CD8-positive, alpha-beta memory T cell (primary cell): ENCODE measurements at regions not wholly inside any gene's neighbourhood (a gene's known extent, or its start where the extent isn't known, plus 50 kb on each side); places are given as distances from the start of the nearest gene placed in this dataset.

Experiments used
- CTCF ChIA-PET: fragments of 350-600 bp; sonication (Branson Sonifier 250); formaldehyde crosslinking; loops from one replicate; lab custom pipeline; 2021; ENCODE audit warnings: antibody characterized with exemption; lab: Charles Lee
- POLR2A ChIA-PET: fragments of 350-600 bp; sonication (Branson Sonifier 250); formaldehyde crosslinking; loops from one replicate; lab custom pipeline; 2021; ENCODE audit warnings: antibody characterized with exemption; lab: Charles Lee
- DNase-seq, 5 donors: peaks; one replicate each; pipeline versions ENCODE4 v3.0.0 to v3.0.0-alpha.2; 2020 to 2022; ENCODE audit warnings: mixed read lengths in 1 of 5
- H3K27ac ChIP-seq: one replicate; pipeline ENCODE4 v1.7.0; 2013; ENCODE audit warnings: low read depth, mild to moderate bottlenecking, low read length, moderate library complexity
- H3K27me3 ChIP-seq: 2 replicates; pipeline ENCODE4 v1.7.0; 2013; ENCODE audit warnings: low read length, mild to moderate bottlenecking; ENCODE audit not compliant: insufficient read depth, poor library complexity, severe bottlenecking
- H3K36me3 ChIP-seq: 2 replicates; pipeline ENCODE4 v1.7.0; 2013; ENCODE audit warnings: mild to moderate bottlenecking, low read length, moderate library complexity; ENCODE audit not compliant: insufficient read depth
- H3K4me1 ChIP-seq: 2 replicates; pipeline ENCODE4 v1.7.0; 2013; ENCODE audit warnings: mild to moderate bottlenecking, low read length, moderate library complexity; ENCODE audit not compliant: insufficient read depth
- H3K4me3 ChIP-seq: 2 replicates; pipeline ENCODE4 v1.7.0; 2013; ENCODE audit warnings: mild to moderate bottlenecking, low read length
- H3K9me3 ChIP-seq: 2 replicates; pipeline ENCODE4 v1.7.0; 2013; ENCODE audit warnings: mild to moderate bottlenecking, low read length
- H3K27ac Mint-ChIP-seq, 8 donors: one replicate each; pipeline ENCODE4 v1.8.0; 2020 to 2021; ENCODE audit warnings: mixed read lengths in 8 of 8, mild to moderate bottlenecking in 6 of 8, inconsistent platforms in 3 of 8, moderate library complexity in 3 of 8
- H3K27me3 Mint-ChIP-seq, 2 donors: one replicate each; pipeline ENCODE4 v1.8.0; 2020 to 2021; ENCODE audit warnings: mixed read lengths in 2 of 2, mild to moderate bottlenecking in 1 of 2, moderate library complexity in 1 of 2
- H3K36me3 Mint-ChIP-seq, 3 donors: one replicate each; pipeline ENCODE4 v1.8.0; 2020 to 2021; ENCODE audit warnings: mixed read lengths in 3 of 3, inconsistent platforms in 1 of 3, mild to moderate bottlenecking in 1 of 3
- H3K4me1 Mint-ChIP-seq, 3 donors: one replicate each; pipeline ENCODE4 v1.8.0; 2020 to 2021; ENCODE audit warnings: mixed read lengths in 3 of 3, inconsistent platforms in 1 of 3, mild to moderate bottlenecking in 1 of 3
- H3K4me3 Mint-ChIP-seq, 7 donors: one replicate each; pipeline ENCODE4 v1.8.0; 2020 to 2021; ENCODE audit warnings: mixed read lengths in 7 of 7, mild to moderate bottlenecking in 6 of 7, moderate library complexity in 4 of 7, inconsistent platforms in 2 of 7
- H3K9me3 Mint-ChIP-seq, 5 donors: one replicate each; pipeline ENCODE4 v1.8.0; 2020 to 2022; ENCODE audit warnings: mixed read lengths in 5 of 5, mild to moderate bottlenecking in 3 of 5, moderate library complexity in 2 of 5, inconsistent platforms in 1 of 5

DNA sequence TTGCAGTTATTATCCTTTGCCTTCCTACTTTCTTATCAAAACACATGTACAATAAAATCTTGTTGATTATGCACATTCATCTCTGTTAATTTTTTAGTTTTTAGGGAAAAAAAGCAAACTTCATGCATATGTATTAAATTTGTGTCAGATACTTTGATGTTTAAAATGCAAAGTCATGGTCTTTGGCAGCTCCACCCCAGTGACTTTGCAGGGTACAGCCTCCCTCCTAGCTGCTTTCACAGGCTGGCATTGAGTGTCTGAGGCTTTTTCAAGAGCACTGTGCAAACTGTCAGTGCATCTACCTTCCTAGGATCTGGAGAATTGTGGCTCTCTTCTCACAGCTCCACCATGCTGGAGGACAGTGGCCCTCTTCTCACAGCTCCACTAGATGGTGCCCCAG, 1988.1 kb upstream of the PCDH20 start:
- no peaks in the 10 kb centered on the region for H3K4me1 ChIP-seq
- H3K36me3 ChIP-seq, result no peaks in the 10 kb centered on the region
- H3K4me1 Mint-ChIP-seq, result no peaks in the 10 kb centered on the region
- ChIA-PET POLR2A (no interaction called here), CTCF (no interaction called here)
- H3K9me3 Mint-ChIP-seq, result peaks cover 8 to 31% (median 14%) of the 10 kb centered on the region in 5 donors
- no peaks in the 10 kb centered on the region for H3K27me3 ChIP-seq
- H3K4me3 ChIP-seq, result no peak overlapping the region
- no peak overlapping the region for H3K27ac Mint-ChIP-seq
- no peak for DNase-seq
- H3K36me3 Mint-ChIP-seq, result no peaks in the 10 kb centered on the region
- no peaks in the 10 kb centered on the region for H3K9me3 ChIP-seq
- H3K27me3 Mint-ChIP-seq, result no peaks in the 10 kb centered on the region
- H3K4me3 Mint-ChIP-seq, result no peak overlapping the region
- no peak overlapping the region for H3K27ac ChIP-seq

DNA sequence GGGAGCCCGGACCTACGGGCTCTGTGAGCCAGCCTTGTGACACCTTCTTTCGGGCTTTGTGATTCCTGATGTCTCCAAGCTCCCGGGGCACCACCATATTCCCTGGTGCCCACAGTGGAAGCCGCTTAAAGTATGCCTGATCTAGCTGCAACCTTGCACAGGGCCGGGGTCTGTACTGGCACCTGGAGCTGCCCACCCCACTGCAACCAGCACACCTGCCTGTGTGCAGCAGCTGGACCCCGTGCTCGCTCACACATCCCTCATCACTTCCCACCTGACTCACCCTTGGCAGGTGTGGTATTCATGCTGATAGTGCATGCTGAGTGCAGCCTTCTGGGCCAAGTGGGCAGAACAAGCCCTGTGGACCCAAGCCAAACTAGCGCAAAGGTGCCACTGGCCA, 1981.1 kb upstream of the PCDH20 start:
- H3K4me1 ChIP-seq, result no peaks in the 10 kb centered on the region
- H3K4me3 ChIP-seq, result no peak overlapping the region
- H3K4me1 Mint-ChIP-seq, result no peaks in the 10 kb centered on the region
- H3K9me3 Mint-ChIP-seq, result peaks cover 2 to 25% (median 7%) of the 10 kb centered on the region in 5 donors
- H3K27me3 ChIP-seq, result no peaks in the 10 kb centered on the region
- H3K27ac Mint-ChIP-seq, result no peak overlapping the region
- no peak overlapping the region for H3K4me3 Mint-ChIP-seq
- ChIA-PET CTCF (no interaction called here), POLR2A (no interaction called here)
- H3K27ac ChIP-seq, result no peak overlapping the region
- H3K36me3 Mint-ChIP-seq, result no peaks in the 10 kb centered on the region
- DNase-seq, result no peak
- no peaks in the 10 kb centered on the region for H3K9me3 ChIP-seq
- H3K27me3 Mint-ChIP-seq, result no peaks in the 10 kb centered on the region
- H3K36me3 ChIP-seq, result no peaks in the 10 kb centered on the region

DNA sequence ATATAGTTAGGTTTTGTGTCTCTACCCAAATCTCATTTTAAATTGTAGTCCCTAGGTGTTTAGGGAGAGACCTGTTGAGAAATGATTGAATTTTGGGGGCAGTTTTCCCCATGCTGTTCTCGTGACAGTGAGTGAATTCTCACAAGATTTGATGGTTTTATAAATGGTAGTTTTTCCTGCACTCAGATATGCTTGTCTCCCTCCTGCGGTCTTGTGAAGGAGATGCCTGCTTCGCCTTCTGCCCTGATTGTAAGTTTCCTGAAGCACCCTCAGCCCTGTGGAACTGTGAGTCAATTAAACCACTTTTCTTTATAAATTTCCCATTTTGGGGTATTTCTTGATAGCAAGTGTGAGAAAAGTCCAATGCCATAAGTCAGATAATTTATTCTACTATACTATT, 1977.5 kb upstream of the PCDH20 start:
- no peaks in the 10 kb centered on the region for H3K9me3 ChIP-seq
- no peak overlapping the region for H3K4me3 ChIP-seq
- no peaks in the 10 kb centered on the region for H3K27me3 ChIP-seq
- H3K27ac ChIP-seq, result no peak overlapping the region
- CTCF ChIA-PET, result no interaction called here
- no peak for DNase-seq
- Mint-ChIP-seq H3K9me3 (peaks cover 0 to 31% (median 3%) of the 10 kb centered on the region in 5 donors), H3K27ac (no peak overlapping the region), H3K4me3 (no peak overlapping the region), H3K36me3 (no peaks in the 10 kb centered on the region), H3K4me1 (no peaks in the 10 kb centered on the region), H3K27me3 (no peaks in the 10 kb centered on the region)
- no peaks in the 10 kb centered on the region for H3K36me3 ChIP-seq
- H3K4me1 ChIP-seq, result no peaks in the 10 kb centered on the region
- POLR2A ChIA-PET, result no interaction called here

DNA sequence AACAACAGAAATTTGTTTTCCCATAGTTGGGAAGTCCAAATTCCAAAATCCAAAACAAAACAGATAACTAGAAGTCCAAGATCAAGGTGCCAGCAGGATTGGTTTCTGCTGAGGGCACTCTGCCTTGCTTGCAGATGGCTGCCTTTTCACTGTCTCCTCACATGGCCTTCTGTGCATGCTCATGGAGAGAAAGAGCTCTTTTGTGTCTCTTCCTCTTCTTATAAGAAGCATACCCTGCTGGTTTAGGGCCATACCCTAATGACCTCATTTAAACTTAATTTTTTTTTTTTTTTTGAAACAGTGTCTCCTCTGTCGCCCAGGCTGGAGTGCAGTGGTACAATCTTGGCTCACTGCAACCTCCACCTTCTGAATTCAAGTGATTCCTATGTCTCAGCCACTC, 1974.1 kb upstream of the PCDH20 start:
- Mint-ChIP-seq H3K4me3 (no peak overlapping the region), H3K36me3 (no peaks in the 10 kb centered on the region), H3K9me3 (peaks cover 2 to 32% (median 8%) of the 10 kb centered on the region in 5 donors), H3K4me1 (no peaks in the 10 kb centered on the region), H3K27ac (no peak overlapping the region), H3K27me3 (no peaks in the 10 kb centered on the region)
- POLR2A ChIA-PET, result no interaction called here
- CTCF ChIA-PET, result no interaction called here
- DNase-seq, result no peak
- no peak overlapping the region for H3K4me3 ChIP-seq
- H3K27ac ChIP-seq, result no peak overlapping the region
- H3K9me3 ChIP-seq, result no peaks in the 10 kb centered on the region
- H3K27me3 ChIP-seq, result no peaks in the 10 kb centered on the region
- no peaks in the 10 kb centered on the region for H3K36me3 ChIP-seq
- no peaks in the 10 kb centered on the region for H3K4me1 ChIP-seq

DNA sequence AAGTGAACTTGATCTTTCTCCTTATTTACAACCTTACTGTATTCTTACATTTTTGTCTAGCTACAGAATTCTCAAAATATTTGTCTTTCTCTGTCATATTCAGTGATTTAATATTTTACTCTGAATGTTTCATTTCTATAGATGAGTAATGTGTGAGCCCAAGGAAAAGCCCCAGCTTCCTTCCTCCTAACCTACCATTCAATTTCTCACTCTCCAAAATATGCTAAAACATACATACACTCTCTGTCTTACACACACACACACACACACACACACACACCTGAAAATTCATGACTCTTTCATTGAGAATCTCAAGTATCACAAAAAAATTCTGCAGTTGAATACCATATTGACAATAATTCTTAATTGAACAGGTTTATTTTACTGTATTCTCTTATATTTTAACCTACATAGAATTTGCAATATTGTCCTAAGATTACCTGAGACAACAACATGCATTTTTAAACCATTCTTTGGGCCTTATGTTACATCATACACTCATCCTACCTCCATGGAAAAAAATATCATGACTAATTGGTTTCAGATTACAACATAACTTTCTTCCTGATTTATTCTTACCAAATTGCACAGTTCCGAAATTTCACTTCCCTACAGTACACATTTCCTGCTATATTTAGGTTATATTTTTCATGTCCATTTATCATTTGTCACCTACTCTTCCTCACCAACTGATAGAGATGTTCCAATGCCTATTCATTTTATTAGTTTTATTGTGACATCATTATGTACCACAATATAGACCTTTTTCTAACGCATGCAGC, 1965.6 kb upstream of the PCDH20 start:
- Mint-ChIP-seq H3K4me3 (peak overlapping the region in 1 of 7 donors; percentile 13), H3K27ac (no peak overlapping the region), H3K27me3 (no peaks in the 10 kb centered on the region), H3K4me1 (no peaks in the 10 kb centered on the region), H3K9me3 (peaks cover 3 to 36% (median 16%) of the 10 kb centered on the region in 5 donors), H3K36me3 (no peaks in the 10 kb centered on the region)
- Histone ChIP-seq H3K27me3 (no peaks in the 10 kb centered on the region), H3K9me3 (no peaks in the 10 kb centered on the region), H3K36me3 (no peaks in the 10 kb centered on the region), H3K4me1 (no peaks in the 10 kb centered on the region), H3K27ac (no peak overlapping the region), H3K4me3 (no peak overlapping the region)
- POLR2A ChIA-PET, result no interaction called here
- DNase-seq, result no peak
- CTCF ChIA-PET, result no interaction called here

DNA sequence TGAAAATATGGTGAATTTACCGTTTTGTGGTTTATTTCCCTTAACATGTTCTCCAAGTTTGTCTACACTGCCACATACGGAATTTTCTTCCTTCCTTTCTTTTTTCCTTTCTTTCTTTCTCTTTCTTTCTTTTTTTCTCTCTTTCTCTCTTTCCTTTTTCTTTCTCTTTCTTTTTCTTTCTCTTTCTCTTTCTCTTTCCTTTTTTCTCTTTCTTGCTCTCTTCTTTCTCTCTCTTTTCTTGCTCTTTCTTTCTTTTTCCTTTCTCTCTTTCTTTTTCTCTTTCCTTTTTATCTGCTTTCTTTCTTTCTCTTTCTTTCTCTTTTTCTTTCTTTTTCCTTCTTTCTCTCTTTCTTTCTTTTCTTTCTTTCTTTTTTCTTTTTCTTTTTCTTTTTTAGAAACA, 1962.3 kb upstream of the PCDH20 start:
- no peaks in the 10 kb centered on the region for H3K27me3 ChIP-seq
- ChIA-PET POLR2A (no interaction called here), CTCF (no interaction called here)
- no peaks in the 10 kb centered on the region for H3K4me1 ChIP-seq
- no peak overlapping the region for H3K27ac Mint-ChIP-seq
- H3K9me3 Mint-ChIP-seq, result peaks cover 0 to 32% (median 23%) of the 10 kb centered on the region in 5 donors
- no peak overlapping the region for H3K27ac ChIP-seq
- H3K9me3 ChIP-seq, result no peaks in the 10 kb centered on the region
- H3K4me1 Mint-ChIP-seq, result no peaks in the 10 kb centered on the region
- no peaks in the 10 kb centered on the region for H3K36me3 ChIP-seq
- H3K4me3 Mint-ChIP-seq, result no peak overlapping the region
- no peak overlapping the region for H3K4me3 ChIP-seq
- H3K27me3 Mint-ChIP-seq, result no peaks in the 10 kb centered on the region
- H3K36me3 Mint-ChIP-seq, result no peaks in the 10 kb centered on the region
- no peak for DNase-seq

DNA sequence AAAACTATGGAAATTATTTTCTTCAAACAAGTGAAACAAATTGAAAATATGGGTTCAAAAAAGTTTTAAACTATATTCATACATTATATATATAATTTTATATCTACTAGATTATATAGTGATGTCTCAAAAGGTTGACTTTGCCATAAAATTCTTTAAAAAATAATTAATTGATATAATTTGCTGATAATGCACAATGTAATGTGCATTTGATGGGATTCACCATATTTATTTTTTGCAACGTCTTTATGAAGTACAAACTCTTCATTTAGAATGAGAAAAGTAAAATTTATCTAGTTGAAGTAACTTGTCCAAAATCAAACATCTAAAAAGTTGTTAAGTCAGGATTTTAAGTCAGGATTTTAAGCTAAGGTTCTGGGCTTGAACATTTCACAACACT, 1954.5 kb upstream of the PCDH20 start:
- ChIA-PET CTCF (no interaction called here), POLR2A (no interaction called here)
- no peaks in the 10 kb centered on the region for H3K36me3 Mint-ChIP-seq
- no peaks in the 10 kb centered on the region for H3K4me1 Mint-ChIP-seq
- no peak overlapping the region for H3K27ac ChIP-seq
- no peaks in the 10 kb centered on the region for H3K9me3 ChIP-seq
- DNase-seq, result no peak
- no peaks in the 10 kb centered on the region for H3K36me3 ChIP-seq
- H3K4me3 ChIP-seq, result no peak overlapping the region
- no peaks in the 10 kb centered on the region for H3K27me3 Mint-ChIP-seq
- H3K4me3 Mint-ChIP-seq, result no peak overlapping the region
- H3K27me3 ChIP-seq, result no peaks in the 10 kb centered on the region
- peaks cover 0 to 26% (median 9%) of the 10 kb centered on the region in 5 donors for H3K9me3 Mint-ChIP-seq
- no peak overlapping the region for H3K27ac Mint-ChIP-seq
- H3K4me1 ChIP-seq, result no peaks in the 10 kb centered on the region

DNA sequence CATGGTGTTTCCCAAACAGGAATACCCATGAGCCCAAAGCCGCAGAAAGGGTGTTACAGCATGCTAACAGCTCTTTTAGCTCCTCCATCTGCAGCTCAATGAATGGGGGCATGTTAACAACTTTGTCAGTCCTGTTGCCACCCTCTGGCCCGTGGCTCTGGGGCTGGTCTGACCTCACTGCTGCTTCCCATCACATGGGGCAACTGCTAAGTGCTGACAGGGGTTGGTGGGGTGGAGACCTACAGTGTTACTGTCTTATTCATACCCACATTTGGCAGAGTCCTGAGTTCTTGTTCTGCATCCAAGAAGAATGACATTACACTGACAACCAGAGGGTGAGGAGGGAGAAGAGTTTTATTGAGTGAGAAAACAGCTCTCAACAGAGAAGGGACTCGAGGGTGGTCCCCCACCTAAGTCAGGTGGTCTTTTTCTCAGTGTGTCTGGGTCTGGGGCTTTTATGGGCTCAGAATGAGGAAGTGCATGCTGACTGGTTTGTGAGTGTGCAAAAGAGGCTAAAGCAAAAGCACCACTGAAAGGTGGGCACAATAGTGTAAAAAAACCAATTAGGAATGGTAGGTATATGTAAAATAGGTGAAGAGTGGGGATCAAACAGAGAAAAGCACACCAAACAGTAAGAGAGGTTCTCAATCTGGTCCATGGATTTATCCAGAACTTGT, 1952.0 kb upstream of the PCDH20 start:
- CTCF ChIA-PET, result no interaction called here

More for the DNA sequence above, 1952.0 kb upstream of the PCDH20 start:
- H3K4me1 ChIP-seq, result no peaks in the 10 kb centered on the region
- Mint-ChIP-seq H3K4me3 (no peak overlapping the region), H3K27ac (no peak overlapping the region), H3K36me3 (no peaks in the 10 kb centered on the region), H3K27me3 (no peaks in the 10 kb centered on the region), H3K9me3 (peaks cover 0 to 20% (median 3%) of the 10 kb centered on the region in 5 donors), H3K4me1 (no peaks in the 10 kb centered on the region)
- H3K4me3 ChIP-seq, result no peak overlapping the region
- H3K27me3 ChIP-seq, result no peaks in the 10 kb centered on the region
- H3K27ac ChIP-seq, result no peak overlapping the region
- no peaks in the 10 kb centered on the region for H3K36me3 ChIP-seq
- no peaks in the 10 kb centered on the region for H3K9me3 ChIP-seq
- POLR2A ChIA-PET, result no interaction called here
- DNase-seq, result no peak
